CD4-positive, alpha-beta T cell treated with Interferon alpha-2 for 1 hour (primary cell): ENCODE measurements at regions not wholly inside any gene's neighbourhood (a gene's known extent, or its start where the extent isn't known, plus 50 kb on each side); places are given as distances from the start of the nearest gene placed in this dataset.
"Not testable (repeated sequence)": the region's sequence is repeated elsewhere in the genome, so short reads cannot be mapped to it uniquely, and the experiment has no call there.

Experiments
- DNase-seq, 2 donors: peaks; one replicate each; pipeline ENCODE4 v3.0.0-alpha.2; 2020 to 2022

DNA sequence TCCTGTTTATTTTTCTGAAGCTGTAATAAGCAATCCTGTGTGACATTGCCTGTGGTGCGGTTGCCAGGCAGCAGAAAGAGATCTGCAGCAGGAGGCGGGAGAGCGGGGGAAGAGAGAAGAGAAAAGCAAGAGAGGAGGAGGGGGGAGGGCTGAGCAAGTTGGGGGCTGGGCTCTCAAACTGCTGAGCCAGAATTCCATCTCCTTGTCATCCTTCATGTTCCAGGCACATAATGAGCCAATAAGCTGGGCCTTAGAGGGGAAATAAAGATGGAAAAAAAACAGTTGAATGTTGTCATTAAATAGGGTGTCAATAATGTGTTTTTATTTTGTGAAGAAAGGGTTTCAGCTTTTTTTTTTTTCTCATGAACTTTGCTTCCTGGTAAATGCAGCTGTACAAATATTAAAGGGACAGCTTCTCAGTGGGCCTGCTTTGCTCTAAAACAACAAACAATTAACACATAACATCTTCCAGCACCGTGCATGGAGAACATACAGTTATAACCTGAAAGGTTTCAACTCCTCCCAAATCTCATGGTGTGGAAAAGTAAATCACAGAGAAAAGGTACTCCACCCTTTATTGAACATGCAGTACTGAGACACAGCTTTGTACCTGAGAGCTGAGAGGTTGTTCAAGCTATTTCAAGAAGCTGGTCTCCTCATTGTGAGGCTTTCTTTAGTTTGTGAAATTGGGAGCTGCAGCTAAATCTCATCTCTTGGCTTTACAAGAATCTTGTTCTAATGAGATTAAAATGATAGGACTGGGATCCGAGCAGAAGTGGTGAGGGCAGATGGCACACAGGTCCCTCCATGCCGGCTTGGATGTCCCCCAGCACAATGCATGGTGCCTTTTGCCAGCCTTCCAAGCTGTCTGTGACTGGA lies 451.1 kb upstream of the KCNMB2 start:
- DNase-seq, result peak; percentile 28 to 41

DNA sequence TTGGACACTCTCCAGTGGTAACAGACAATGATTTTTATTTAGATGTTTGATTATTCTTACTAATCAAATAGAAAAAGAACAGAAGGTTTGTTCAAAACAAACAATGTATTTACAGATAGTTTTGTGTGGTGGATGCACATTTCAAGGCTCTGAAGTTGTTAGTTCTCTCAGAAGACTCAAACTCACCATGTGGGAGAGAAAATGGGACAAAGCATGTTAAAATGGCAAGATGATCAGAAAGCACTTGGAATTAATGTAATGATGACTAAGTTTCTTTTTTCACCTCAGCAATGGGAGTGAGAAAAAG lies 450.5 kb upstream of the KCNMB2 start:
- DNase-seq, result no peak

GRCh38 chr3:178086144-178086825 lies 450.0 kb upstream of the KCNMB2 start:
- DNase-seq, result no peak

- DNase-seq, result no peak
These were observed 448.9 kb upstream of the KCNMB2 start for GRCh38 chr3:178087376-178087775.

DNA sequence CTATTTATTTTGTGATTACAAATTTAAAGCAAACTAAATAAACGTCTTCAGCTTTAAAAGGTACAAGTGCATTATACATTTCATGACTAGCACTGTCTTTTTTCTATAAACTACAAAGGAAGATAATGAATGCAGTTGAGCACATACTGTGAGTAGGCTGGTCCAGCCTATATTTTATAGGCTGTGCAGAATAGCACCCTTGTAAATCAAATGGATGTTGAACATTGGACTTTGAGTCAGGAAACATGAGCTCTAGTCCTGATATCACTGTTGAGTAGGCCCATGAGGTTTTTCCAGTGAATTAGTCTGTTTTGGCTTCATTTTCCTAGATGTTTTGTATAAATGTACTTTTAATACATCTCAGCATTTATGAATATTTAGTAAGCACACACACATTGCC lies 447.3 kb upstream of the KCNMB2 start:
- no peak for DNase-seq

GRCh38 chr3:178090899-178091298 lies 445.3 kb upstream of the KCNMB2 start:
- DNase-seq, result no peak

GRCh38 chr3:178095522-178095921 lies 440.7 kb upstream of the KCNMB2 start:
- DNase-seq, result no peak

DNA sequence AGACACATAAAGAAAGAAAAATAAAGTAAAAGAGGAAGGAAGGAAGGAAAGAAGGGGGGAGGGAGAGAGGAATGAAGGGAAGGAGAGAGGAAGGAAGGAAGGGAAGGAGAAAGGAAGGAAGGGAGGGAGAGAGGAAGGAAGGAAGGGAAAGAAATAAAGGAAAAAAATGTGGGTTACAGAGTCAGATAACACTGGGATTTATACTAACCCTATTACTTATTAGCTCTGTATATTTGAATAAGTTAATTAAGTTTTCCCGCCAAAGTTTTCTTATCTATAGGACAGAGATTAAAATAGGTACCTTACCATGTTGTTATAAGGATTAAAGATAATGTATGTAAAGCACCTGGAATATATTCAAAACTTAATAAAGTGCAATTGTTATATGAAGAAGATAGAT lies 439.3 kb upstream of the KCNMB2 start:
- DNase-seq, result no peak

GRCh38 chr3:178097576-178097975 lies 438.7 kb upstream of the KCNMB2 start:
- no peak for DNase-seq

GRCh38 chr3:178099274-178099673 lies 437.0 kb upstream of the KCNMB2 start:
- no peak for DNase-seq

DNA sequence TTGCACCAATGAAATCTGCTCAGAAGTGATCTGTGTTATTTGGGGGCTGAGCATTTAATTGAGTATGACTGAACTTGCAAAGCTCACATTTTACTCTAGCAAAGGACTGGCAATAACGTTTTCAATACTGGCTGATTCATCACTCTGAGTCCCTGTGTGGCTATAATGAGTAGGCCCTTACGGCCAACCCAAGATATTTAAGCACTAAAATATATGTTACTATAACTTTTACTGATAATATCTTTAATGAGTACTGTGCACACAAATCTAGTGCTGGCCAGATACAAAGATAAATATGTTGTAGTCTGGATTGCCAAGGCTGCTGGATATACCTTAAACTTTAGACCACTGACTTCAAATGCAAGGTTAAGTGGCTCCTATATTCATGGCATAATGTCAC lies 436.4 kb upstream of the KCNMB2 start:
- no peak for DNase-seq

GRCh38 chr3:178100908-178101307 lies 435.3 kb upstream of the KCNMB2 start:
- no peak for DNase-seq

- no peak for DNase-seq
These were observed 433.1 kb upstream of the KCNMB2 start for GRCh38 chr3:178103140-178103539.

DNA sequence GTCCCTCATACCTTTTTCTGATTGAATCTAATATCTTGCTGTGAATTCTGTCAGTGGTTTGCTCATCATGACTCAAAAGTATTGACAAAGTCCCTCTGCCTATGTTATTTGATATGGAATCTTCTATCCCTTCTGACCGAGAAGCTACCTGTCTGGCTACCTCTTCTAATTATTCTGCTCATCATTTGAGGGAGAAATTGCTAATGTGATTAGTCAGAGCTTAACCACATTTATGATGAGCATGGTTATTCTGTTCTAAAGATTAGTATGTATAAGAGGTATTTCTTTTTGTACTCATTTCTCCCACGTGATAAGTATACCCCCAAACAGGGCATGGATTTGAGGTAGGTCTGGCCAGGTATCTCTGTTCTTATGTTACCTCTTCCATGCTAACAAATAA lies 428.4 kb upstream of the KCNMB2 start:
- no peak for DNase-seq

DNA sequence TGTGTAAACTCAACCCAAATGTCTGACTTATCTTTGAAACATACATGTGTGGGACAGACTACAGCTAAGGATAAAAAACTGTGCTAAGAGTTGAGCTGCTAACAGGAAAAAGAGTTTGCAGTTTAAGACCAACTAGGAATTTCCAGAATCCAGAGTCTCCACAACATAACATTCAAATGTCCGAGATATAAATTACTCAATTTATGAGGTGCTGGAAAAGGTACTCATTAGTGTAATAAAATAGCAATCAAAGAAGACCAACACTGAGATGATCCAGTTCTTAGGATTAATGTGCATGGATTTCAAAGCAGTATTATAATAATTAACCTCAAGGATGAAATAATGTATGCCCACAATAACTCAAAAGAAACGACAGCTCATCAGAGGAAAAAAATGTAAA lies 426.5 kb upstream of the KCNMB2 start:
- no peak for DNase-seq

GRCh38 chr3:178112134-178112533 lies 424.1 kb upstream of the KCNMB2 start:
- no peak for DNase-seq

DNA sequence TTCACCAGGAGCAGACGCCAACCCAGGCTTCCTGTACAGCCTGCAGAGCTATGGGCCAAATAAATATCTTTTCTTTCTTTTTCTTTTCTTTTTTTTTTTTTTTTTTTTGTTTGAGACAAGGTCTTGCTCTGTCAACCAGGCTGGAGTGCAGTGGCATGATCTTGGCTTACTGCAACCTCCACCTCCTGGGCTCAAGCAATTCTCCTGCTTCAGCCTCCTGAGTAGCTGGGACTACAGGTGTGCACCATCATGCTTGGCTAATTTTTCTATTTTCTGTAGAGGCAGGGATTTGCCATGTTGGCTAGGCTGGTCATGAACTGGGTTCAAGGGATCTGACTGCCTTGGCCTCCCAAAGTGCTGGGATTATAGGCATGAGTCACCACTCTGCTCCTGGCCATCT lies 423.7 kb upstream of the KCNMB2 start:
- not testable (repeated sequence) for DNase-seq

GRCh38 chr3:178117641-178118040 lies 418.6 kb upstream of the KCNMB2 start:
- DNase-seq, result no peak

- not testable (repeated sequence) for DNase-seq
These were observed 416.5 kb upstream of the KCNMB2 start for GRCh38 chr3:178119608-178120295.

- DNase-seq, result no peak
These were observed 415.9 kb upstream of the KCNMB2 start for GRCh38 chr3:178120367-178120766.

DNA sequence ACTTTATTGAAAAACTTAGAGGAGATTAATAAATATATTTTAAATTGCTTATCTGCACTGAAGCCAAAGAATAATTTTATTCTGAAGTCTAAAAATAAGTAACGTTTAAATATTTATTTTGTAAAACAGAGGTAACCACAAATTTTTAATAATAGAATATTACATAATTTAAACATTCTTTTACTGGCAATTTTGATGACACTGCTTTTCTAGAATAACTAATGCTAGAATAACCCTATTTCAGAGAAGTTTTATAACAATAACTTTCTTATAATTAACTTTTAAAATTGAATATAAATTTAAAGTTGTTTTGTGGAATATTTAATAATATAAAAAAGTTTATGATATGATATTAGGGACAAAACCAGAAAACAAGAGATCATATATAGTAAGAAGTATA lies 409.6 kb upstream of the KCNMB2 start:
- no peak for DNase-seq

DNA sequence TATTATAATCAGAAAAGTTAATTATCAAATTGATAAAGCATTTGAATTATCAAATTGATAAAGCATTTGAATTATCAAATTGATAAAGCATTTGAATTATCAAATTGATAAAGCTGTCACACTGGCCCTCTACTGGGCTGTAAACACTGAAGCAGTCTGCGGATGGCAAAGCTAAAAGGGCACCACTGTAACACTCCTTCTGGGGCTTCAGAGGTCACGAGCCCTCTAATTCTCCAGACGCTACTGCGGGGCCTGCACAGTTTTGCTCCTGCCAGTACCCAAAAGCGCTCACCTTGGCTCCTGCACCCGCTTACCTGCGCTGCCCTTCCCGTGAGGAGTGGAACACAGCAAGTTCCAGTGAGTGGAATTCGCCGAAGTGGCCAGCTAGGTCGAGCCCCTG lies 409.0 kb upstream of the KCNMB2 start:
- no peak for DNase-seq

DNA sequence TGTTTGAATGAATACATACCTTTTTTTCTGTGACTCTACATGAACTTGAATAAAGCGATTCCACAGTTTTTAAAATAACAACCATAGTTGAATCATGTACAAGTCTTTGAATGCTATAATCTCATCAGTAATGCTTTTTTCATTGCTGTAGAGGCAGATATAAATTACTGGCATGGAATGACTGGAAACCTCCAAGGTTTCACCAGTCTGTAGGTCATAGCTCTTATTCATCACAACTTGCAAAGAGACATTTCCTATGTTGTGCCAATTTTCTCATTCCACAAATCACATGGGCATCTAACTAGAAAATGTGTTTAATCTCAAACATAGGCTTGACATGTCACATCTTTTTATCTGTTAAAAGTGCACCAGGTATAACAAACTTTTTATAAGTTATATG lies 407.1 kb upstream of the KCNMB2 start:
- DNase-seq, result no peak

- DNase-seq, result no peak
These were observed 404.4 kb upstream of the KCNMB2 start for GRCh38 chr3:178131801-178132200.
